LoVo (cell line): ENCODE measurements at regions not wholly inside any gene's neighbourhood (a gene's known extent, or its start where the extent isn't known, plus 50 kb on each side); places are given as distances from the start of the nearest gene placed in this dataset.

Source experiments
- DNase-seq: peaks from one replicate; pipeline ENCODE4 v3.0.0-alpha.2; 2016; ENCODE audit warnings: low spot score

- no peak for DNase-seq
These were observed 1722.2 kb downstream of the RPA4 start for GRCh38 chrX:98605941-98606340.

- DNase-seq, result no peak
These were observed 1724.0 kb downstream of the RPA4 start for GRCh38 chrX:98607739-98608138.

- no peak for DNase-seq
These were observed 1743.9 kb downstream of the RPA4 start for GRCh38 chrX:98627645-98628044.

- no peak for DNase-seq
These were observed 1753.7 kb downstream of the RPA4 start for GRCh38 chrX:98637451-98637850.

- DNase-seq, result no peak
These were observed 1762.6 kb downstream of the RPA4 start for GRCh38 chrX:98646351-98646750.

- no peak for DNase-seq
These were observed 1755.5 kb downstream of the PCDH19 start for GRCh38 chrX:98654565-98654964.
